NCI-H748 (cell line): ENCODE measurements at regions not wholly inside any gene's neighbourhood (a gene's known extent, or its start where the extent isn't known, plus 50 kb on each side); places are given as distances from the start of the nearest gene placed in this dataset.

Experiments
- DNase-seq: peaks from one replicate; lab custom pipeline; 2025; ENCODE audit not compliant: unreplicated experiment; lab: John Stamatoyannopoulos, UW

DNA sequence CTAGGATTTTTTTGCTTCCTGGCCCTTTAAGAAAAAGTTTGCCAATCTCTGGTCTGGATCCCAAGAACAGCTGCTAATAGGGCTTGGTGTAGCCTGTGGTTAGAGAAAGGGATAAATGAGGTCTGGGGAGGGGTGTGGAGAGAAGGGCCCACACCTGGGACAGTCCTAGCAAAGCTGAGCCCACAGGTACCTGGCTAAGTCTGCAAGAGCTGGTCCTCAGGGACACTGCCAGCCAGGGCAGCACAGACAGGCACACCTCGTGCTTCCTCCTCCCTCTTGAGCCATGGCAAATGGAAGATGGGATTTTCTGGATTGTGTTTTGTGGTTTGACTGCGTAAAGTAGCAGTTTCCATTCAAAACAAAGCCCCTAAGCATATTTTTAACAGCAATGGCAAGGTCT, 217.5 kb downstream of the SOX9 start:
- DNase-seq, result no peak

GRCh38 chr17:72338847-72339790, 218.3 kb downstream of the SOX9 start:
- no peak for DNase-seq

- DNase-seq, result no peak
Measured at GRCh38 chr17:72340836-72341235, 220.0 kb downstream of the SOX9 start.

- no peak for DNase-seq
Measured at GRCh38 chr17:72342061-72342460, 221.2 kb downstream of the SOX9 start.

- DNase-seq, result no peak
Measured at GRCh38 chr17:72342627-72343527, 222.1 kb downstream of the SOX9 start.

GRCh38 chr17:72343911-72344310, 223.1 kb downstream of the SOX9 start:
- no peak for DNase-seq

GRCh38 chr17:72344613-72345012, 223.8 kb downstream of the SOX9 start:
- DNase-seq, result no peak

- DNase-seq, result no peak
Measured at GRCh38 chr17:72345088-72345487, 224.3 kb downstream of the SOX9 start.

GRCh38 chr17:72345536-72345935, 224.7 kb downstream of the SOX9 start:
- DNase-seq, result no peak

DNA sequence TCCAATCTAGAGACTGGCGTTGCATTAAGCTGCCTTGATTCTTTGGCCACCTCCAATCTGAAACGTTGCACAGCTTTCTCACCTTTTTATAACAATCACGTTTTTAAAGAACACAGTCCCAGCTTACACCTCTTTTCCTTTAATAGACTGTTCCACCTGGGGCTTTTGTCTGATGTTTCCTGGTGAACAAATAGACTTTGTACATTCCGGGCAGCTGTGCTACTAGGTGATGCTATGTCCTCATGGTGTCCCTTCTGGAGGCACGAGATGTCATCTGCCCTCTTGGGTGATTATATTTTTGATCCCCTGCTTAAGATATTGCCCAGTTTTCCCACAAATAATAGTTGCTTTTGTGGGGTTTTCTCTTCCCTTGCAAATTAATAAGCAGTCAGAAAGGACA, 225.5 kb downstream of the SOX9 start:
- DNase-seq, result peak; percentile 19

DNA sequence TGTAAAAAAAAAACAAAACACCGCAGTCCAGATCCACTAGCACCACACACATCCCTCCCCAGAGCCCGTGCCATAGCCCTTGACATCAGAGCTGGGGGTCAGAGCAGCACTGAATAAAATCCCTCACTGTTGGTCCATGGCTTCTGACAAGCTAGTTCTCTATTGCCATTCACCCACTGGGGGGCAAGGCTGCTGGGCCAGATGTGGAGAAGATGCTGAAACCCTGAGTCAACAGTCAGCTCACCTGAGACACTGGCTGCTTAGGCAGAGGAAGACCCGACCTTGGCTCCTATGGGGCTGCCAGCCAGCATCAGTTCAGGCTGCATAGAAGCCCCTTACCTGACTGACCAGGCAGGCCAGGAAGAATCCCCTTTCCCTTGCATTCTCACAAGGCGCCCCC, 228.2 kb downstream of the SOX9 start:
- no peak for DNase-seq

- DNase-seq, result no peak
Measured at GRCh38 chr17:72349491-72349995, 228.7 kb downstream of the SOX9 start.

DNA sequence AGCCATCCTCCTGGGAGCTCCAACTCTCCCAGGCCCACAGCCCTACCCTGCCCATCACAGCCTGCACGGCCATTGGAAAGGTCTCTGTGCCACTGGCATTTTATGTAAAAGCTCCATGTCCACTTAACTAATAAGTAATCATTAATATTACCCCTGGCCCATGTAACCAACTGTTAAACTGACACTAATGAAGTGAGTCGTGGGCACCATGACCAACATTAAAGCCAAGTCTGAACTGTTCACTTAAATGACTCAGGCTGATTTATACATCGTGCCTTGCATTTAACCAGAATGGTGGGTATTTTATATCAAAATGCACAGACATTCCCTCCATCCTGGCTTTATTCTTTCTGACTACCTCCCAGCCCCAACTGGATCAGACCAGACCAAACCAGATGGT, 229.3 kb downstream of the SOX9 start:
- no peak for DNase-seq

DNA sequence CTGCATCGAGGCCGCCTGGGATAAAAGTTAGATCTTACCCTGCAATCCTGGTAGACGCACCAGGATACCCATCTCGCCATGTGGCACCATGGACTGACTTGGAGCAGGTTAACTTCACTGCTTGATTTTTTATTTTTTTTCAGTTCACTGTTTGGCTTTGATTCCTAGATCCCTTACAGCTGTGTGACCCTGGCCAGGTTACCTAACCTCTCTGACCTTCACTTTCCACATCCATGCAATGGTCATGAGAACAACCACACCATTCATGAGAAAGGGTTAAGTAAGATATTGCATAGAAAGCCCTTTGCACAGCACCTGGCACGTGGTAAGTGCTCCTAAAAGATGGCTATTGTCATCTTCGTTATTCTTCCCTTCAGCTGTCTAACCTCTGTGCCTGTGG, 230.5 kb downstream of the SOX9 start:
- DNase-seq, result no peak

DNA sequence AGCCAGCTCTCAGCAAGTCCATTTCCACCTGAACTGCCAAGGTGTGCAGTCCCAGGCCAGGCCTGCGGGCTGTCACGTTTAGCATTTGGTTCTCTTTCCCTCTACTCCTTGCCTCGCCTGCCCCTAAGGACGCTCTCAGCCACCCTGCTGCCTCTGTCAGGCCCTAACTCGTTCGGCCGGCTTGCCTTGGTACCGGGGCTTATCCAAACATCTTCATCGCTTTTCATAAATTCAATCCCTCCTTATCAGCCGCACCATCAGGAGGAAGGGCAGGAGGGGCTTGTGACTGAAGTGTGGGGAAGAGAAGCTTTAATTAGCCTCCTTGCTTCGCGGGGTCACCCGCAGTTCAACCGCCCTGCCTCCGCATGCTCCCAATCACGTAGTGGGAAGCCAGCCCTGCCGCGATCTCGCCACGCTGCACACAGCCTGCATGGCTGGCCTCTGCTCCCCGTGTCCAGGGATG, 231.1 kb downstream of the SOX9 start:
- DNase-seq, result no peak

DNA sequence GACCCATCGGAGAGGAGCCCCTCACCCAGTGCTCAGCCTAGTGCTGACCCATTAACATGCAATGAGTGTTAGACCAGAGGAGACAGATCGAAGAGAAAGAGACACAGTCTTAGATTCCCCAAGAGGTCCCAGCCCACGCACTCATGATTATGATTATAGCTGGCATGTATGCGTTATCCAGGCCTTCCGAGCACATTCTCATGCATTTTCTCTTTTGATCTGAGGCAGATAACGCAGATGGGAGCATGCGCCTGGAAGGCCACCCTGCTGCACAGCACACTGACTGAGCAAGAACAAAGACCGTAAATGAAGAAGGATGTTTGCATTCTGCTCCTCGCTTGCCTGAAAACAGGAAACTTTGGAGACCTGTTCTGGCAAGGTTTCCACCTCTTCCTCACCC, 232.7 kb downstream of the SOX9 start:
- no peak for DNase-seq

DNA sequence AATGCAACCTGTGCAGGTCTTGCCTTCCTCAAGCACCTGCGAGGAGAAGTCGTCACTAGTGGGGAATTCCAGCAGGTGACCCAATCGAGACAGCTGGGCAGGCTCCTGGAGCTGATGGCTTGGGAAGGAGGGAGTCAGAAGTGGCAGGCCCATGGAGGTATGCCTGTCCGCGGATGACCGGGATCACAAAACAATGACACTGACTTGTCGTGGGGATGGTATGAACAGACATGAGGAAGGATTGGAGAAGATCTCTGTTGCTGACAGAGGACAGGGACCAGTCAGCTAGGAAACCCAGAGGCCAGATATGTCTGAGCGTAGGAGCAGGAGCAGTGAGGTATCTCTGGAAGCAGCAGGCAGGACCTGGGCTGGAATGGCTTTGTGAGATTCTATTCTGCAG, 233.3 kb downstream of the SOX9 start:
- no peak for DNase-seq

GRCh38 chr17:72357764-72358365, 237.0 kb downstream of the SOX9 start:
- no peak for DNase-seq

GRCh38 chr17:72358465-72358864, 237.6 kb downstream of the SOX9 start:
- DNase-seq, result no peak

DNA sequence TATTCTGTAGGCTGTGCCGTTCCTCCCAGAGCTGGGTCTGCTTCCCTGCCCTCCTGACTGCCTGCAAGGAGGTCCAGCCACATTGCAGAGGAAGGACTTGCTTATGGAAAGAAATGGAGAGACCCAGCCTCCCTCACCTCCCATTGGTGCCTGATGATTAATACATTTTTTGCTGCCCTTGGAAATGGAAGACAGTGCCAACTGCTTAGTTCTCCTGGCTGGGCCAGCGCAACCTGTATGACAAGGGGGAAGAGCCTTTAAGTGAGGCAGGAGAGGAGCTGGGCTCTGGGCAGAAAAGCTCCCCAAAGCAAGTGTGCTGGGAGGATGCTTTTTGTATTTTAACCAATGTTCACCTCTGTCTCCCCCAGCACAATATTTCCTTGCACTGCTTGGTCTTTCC, 238.5 kb downstream of the SOX9 start:
- no peak for DNase-seq

- DNase-seq, result no peak
Measured at GRCh38 chr17:72359811-72360210, 239.0 kb downstream of the SOX9 start.
